Uterus (tissue), 2 donors: ENCODE measurements at regions not wholly inside any gene's neighbourhood (a gene's known extent, or its start where the extent isn't known, plus 50 kb on each side); places are given as distances from the start of the nearest gene placed in this dataset.
"Not testable (repeated sequence)": the region's sequence is repeated elsewhere in the genome, so short reads cannot be mapped to it uniquely, and the experiment has no call there.

Source experiments
- POLR2A ChIP-seq, 2 donors: fragments of 450-650 bp; IDR thresholded peaks; one replicate each; pipeline ENCODE4 v1.6.1; 2016; ENCODE audit warnings: antibody characterized with exemption in 2 of 2, mild to moderate bottlenecking in 1 of 2, moderate library complexity in 1 of 2
- TF ChIP-seq, protein P1 (sequence below), 4 experiments: fragments of 200-600 bp in 2 of 4; fragments of 450-650 bp in 2 of 4; sonication (generic) in 2 of 4; IDR thresholded peaks; one replicate each; pipeline ENCODE4 v1.5.1; 2016 to 2019; ENCODE audit warnings: antibody characterized with exemption in 4 of 4, mild to moderate bottlenecking in 2 of 4, moderate library complexity in 1 of 4

DNA sequence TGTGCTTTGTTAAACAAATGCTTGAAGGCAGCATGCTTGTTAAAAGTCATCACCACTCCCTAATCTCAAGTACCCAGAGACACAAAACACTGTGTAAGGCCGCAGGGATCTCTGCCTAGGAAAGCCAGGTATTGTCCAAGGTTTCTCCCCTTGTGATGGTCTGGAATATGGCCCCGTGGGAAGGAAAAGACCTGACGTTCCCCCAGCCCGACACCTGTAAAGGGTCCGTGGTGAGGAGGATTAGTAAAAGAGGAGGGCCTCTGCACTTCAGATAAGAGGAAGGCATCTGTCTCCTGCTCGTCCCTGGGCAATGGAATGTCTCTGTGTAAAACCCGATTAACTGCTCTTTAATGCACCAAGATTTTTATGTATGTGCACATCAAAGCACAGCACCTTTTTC, 49.9 kb upstream of the ZNF527 start:
- TF ChIP-seq, protein P1, sequence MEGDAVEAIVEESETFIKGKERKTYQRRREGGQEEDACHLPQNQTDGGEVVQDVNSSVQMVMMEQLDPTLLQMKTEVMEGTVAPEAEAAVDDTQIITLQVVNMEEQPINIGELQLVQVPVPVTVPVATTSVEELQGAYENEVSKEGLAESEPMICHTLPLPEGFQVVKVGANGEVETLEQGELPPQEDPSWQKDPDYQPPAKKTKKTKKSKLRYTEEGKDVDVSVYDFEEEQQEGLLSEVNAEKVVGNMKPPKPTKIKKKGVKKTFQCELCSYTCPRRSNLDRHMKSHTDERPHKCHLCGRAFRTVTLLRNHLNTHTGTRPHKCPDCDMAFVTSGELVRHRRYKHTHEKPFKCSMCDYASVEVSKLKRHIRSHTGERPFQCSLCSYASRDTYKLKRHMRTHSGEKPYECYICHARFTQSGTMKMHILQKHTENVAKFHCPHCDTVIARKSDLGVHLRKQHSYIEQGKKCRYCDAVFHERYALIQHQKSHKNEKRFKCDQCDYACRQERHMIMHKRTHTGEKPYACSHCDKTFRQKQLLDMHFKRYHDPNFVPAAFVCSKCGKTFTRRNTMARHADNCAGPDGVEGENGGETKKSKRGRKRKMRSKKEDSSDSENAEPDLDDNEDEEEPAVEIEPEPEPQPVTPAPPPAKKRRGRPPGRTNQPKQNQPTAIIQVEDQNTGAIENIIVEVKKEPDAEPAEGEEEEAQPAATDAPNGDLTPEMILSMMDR (IDR thresholded peaks at IDR 0.05), result not testable (repeated sequence)
- not testable (repeated sequence) for TF ChIP-seq POLR2A (IDR thresholded peaks at IDR 0.05)
